Nephron progenitor cell (in vitro differentiated cells): ENCODE measurements at regions not wholly inside any gene's neighbourhood (a gene's known extent, or its start where the extent isn't known, plus 50 kb on each side); places are given as distances from the start of the nearest gene placed in this dataset.
A peak's percentile ranks its signal among the peaks of the same experiment; 100 is the strongest.

Experiments
- DNase-seq: peaks from one replicate; pipeline ENCODE4 v3.0.0; 2021
- H3K27ac Mint-ChIP-seq: 2 replicates; pipeline ENCODE4 v1.8.0; 2021; ENCODE audit warnings: mild to moderate bottlenecking, moderate library complexity, mixed read lengths
- H3K27me3 Mint-ChIP-seq: 2 replicates; pipeline ENCODE4 v1.8.0; 2021; ENCODE audit warnings: mild to moderate bottlenecking, low read depth, mixed read lengths; ENCODE audit not compliant: poor library complexity
- H3K36me3 Mint-ChIP-seq: 2 replicates; pipeline ENCODE4 v1.8.0; 2021; ENCODE audit warnings: low read depth, mixed read lengths
- H3K4me1 Mint-ChIP-seq: 2 replicates; pipeline ENCODE4 v1.8.0; 2021; ENCODE audit warnings: mixed read lengths
- H3K4me3 Mint-ChIP-seq: 2 replicates; pipeline ENCODE4 v1.8.0; 2021; ENCODE audit warnings: mild to moderate bottlenecking, moderate library complexity, mixed read lengths
- H3K9me3 Mint-ChIP-seq: 2 replicates; pipeline ENCODE4 v1.8.0; 2021; ENCODE audit warnings: mild to moderate bottlenecking, moderate library complexity, mixed read lengths
- TF ChIP-seq, protein P1 (sequence below): fragments of 200-600 bp; sonication (generic); IDR thresholded peaks from 2 replicates; pipeline ENCODE4 v1.5.0; 2021; ENCODE audit warnings: antibody characterized with exemption

DNA sequence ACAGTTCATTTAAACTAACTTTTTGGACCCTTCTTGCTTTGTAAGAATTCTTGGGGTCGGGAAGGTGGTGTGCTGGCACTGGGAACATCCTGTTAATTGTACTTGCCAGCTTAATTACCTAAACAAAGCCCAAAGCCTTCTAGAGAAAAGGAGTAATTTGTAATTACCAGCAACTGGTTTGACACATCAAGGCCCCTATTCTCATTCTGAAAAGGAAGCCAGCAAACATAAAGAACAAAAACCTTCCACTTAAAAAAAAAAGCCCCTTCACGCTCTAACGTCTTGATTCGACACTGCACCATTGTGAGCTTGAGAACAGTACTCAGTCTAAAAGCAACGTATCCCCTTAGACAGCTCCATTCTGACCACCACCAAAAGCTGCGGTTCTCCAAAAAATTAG, 74.7 kb upstream of the RPH3AL start:
- DNase-seq = no peak
- Mint-ChIP-seq H3K27ac (no peak overlapping the region), H3K36me3 (no peaks in the 10 kb centered on the region), H3K9me3 (peaks cover 32% of the 10 kb centered on the region), H3K4me3 (no peak overlapping the region), H3K4me1 (peaks cover 10% of the 10 kb centered on the region), H3K27me3 (peaks cover 11% of the 10 kb centered on the region)
- TF ChIP-seq, protein P1, sequence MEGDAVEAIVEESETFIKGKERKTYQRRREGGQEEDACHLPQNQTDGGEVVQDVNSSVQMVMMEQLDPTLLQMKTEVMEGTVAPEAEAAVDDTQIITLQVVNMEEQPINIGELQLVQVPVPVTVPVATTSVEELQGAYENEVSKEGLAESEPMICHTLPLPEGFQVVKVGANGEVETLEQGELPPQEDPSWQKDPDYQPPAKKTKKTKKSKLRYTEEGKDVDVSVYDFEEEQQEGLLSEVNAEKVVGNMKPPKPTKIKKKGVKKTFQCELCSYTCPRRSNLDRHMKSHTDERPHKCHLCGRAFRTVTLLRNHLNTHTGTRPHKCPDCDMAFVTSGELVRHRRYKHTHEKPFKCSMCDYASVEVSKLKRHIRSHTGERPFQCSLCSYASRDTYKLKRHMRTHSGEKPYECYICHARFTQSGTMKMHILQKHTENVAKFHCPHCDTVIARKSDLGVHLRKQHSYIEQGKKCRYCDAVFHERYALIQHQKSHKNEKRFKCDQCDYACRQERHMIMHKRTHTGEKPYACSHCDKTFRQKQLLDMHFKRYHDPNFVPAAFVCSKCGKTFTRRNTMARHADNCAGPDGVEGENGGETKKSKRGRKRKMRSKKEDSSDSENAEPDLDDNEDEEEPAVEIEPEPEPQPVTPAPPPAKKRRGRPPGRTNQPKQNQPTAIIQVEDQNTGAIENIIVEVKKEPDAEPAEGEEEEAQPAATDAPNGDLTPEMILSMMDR = no peak

DNA sequence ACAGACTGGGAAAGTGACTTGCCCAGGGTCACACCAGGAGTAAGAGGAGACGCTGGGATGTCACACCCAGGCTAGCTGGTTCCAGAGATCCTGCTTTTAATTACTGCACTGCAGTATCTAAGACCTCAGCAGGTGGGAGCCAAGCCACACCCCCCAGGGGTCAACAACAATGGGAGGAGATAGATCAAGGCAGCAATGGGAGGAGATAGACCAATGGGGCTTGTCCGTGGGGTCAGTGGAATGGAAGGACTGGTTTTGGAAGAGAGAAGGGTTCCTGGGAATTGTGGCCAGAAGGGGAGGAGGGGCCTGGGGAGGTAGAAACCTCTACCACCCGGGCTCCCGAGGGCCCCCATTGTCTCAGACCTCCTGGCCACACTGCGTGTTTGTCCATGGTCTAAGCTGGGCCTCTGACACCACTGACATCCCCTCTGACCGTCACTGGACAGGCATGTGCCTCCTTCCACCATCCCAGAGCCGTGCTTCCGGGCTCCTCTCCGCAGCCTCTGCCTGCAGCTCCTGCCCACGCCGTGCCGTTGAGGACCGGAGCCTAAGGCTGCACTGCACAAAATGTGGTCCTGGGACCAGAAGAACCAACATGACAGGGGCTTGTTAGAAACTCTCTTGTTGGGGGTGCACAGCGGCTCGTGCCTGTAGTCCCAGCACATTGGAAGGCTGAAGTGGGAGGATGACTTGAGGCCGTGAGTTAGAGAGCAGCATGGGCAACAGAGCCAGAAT, 69.8 kb upstream of the RPH3AL start:
- TF ChIP-seq, protein P1 = no peak

DNA sequence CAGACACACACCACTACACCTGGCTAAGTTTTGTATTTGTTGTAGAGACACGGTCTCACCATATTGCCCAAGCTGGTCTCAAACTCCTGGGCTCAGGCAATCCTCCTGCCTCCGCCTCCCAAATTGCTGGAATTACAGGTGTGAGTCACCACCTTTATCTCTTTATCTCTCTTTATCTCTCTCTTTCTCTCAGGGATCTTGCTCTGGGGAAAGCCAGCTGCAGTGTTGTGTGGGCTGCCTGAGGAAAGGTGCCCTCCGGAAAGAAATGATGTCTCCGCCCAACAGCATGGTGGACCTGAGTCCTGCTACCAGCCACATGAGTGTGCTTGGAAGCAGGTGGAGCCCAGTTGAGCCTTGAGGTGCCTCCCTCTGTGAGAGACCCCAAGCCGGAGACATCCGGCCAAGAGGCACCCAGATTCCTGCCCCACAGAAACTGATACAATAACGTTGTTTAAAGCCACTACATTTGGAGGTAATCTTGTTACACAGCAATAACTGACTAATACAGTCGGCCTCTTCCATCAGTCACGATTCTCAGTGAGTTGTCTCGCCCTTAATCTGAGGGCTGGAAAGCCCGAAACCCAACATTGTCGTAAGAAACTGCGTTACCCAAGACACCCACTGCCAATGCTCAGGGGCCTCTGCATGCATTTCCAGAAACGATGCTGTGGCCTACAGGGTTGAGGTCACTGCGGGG, 68.0 kb upstream of the RPH3AL start:
- Mint-ChIP-seq H3K4me1 (peaks cover 19% of the 10 kb centered on the region), H3K27me3 (peaks cover 9% of the 10 kb centered on the region), H3K36me3 (no peaks in the 10 kb centered on the region), H3K27ac (no peak overlapping the region), H3K4me3 (no peak overlapping the region), H3K9me3 (no peaks in the 10 kb centered on the region)
- DNase-seq = no peak
- TF ChIP-seq, protein P1 = no peak

More for the DNA sequence above, 69.8 kb upstream of the RPH3AL start:
- Mint-ChIP-seq H3K27me3 (peaks cover 14% of the 10 kb centered on the region), H3K9me3 (peaks cover under 1% of the 10 kb centered on the region), H3K27ac (peak overlapping the region; percentile 29), H3K36me3 (no peaks in the 10 kb centered on the region), H3K4me1 (peaks cover 14% of the 10 kb centered on the region), H3K4me3 (no peak overlapping the region)
- no peak for DNase-seq

DNA sequence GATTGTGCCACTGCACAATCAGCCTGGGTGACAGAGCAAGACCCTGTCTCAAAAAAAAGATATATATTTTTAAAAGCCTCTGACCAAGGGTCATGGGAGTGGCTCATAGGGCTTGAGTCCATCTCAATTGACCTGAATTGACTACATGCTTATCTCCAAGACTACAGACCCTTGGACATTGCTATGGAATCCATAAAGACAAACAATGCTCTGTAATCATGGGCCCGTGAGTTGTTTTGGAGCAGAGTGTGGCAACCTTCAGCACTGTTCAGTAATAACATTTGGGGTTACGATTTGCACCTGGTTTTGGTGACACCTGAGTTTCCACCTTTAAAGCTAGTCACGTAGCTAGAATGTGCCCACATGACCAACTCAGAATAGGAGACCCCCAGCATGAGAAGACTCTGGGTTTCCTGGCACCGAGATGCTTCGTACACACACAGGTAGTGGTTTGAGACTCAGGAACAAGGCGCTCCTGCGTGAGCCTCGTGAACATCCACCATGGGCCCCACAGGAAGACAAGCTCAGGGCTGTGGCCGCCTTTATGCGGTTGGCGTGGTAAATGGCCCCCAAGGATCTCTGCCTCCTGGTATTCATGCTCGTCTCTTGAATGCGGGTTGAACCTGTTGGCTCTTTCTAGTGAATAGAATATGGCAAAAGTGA, 66.6 kb upstream of the RPH3AL start:
- TF ChIP-seq, protein P1 = no peak
- DNase-seq = no peak
- no peak overlapping the region for H3K27ac Mint-ChIP-seq
- H3K9me3 Mint-ChIP-seq = no peaks in the 10 kb centered on the region
- H3K36me3 Mint-ChIP-seq = peaks cover 4% of the 10 kb centered on the region
- peaks cover 9% of the 10 kb centered on the region for H3K27me3 Mint-ChIP-seq
- H3K4me1 Mint-ChIP-seq = peaks cover 19% of the 10 kb centered on the region
- no peak overlapping the region for H3K4me3 Mint-ChIP-seq

DNA sequence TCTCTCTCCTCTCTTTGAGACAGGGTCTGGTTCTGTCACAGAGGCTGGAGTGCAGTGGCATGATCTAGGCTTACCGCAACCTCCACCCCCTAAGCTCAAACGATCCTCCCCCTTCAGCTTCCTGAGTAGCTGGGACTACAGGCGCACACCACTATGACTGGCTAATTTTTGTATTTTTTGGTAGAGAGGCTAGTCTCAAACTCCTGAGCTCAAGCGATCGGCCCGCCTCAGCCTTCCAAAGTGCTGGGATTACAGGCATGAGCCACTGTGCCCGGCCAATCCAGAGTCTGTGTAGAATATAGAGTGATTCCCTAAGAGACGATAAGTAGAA, 65.8 kb upstream of the RPH3AL start:
- H3K4me1 Mint-ChIP-seq = peaks cover 17% of the 10 kb centered on the region
- peaks cover 9% of the 10 kb centered on the region for H3K36me3 Mint-ChIP-seq
- no peaks in the 10 kb centered on the region for H3K9me3 Mint-ChIP-seq
- no peak for DNase-seq
- H3K27me3 Mint-ChIP-seq = peaks cover 9% of the 10 kb centered on the region
- H3K4me3 Mint-ChIP-seq = no peak overlapping the region
- H3K27ac Mint-ChIP-seq = peak overlapping the region; percentile 44
- TF ChIP-seq, protein P1 = no peak
